ENCODE measurements at regions not wholly inside any gene's neighbourhood (a gene's known extent, or its start where the extent isn't known, plus 50 kb on each side); places are given as distances from the start of the nearest gene placed in this dataset.

DNA sequence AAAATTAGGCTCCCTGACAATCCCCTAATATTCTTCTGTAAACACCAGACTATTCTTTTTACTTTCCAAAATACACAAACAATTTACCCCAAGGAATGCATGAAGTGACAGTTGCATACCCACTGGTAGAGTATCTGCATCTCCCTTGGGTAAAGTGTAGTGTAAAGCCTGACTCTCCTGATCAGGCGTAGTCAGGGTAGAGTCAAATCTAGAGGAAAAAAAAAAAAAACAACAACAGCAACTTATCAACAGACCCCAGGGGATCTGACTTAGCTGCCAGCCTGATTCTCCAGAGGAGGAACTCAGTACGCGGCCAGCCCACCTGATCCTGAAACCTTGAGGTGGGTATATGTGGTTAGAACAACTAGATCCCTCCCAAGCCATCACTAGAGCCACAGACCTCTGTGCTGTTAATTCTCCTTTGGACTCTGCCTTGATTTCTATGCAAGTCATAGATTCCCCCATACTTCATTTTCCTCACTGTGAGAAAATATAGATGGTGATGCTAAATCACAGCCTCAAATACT is 61.0 kb downstream of the ZNF608 start:
- TF ChIP-seq RARB (CRISPR knock-in tag; IDR thresholded peaks at IDR 0.05) (no peak), PPARA (CRISPR knock-in tag; IDR thresholded peaks at IDR 0.05; ENCODE audit: borderline replicate concordance) (no peak), OSR1 (CRISPR knock-in tag; IDR thresholded peaks at IDR 0.05) (no peak), TOX (CRISPR knock-in tag; IDR thresholded peaks at IDR 0.05; ENCODE audit: borderline replicate concordance) (no peak), TCF4 (CRISPR knock-in tag; IDR thresholded peaks at IDR 0.05; ENCODE audit: borderline replicate concordance) (no peak), ZNF565 (CRISPR knock-in tag; conservative IDR thresholded peaks at IDR 0.05; ENCODE audit: low read depth) (no peak), BACH2 (CRISPR knock-in tag; IDR thresholded peaks at IDR 0.05; ENCODE audit: borderline replicate concordance) (no peak)
- TF ChIP-seq, protein P1, sequence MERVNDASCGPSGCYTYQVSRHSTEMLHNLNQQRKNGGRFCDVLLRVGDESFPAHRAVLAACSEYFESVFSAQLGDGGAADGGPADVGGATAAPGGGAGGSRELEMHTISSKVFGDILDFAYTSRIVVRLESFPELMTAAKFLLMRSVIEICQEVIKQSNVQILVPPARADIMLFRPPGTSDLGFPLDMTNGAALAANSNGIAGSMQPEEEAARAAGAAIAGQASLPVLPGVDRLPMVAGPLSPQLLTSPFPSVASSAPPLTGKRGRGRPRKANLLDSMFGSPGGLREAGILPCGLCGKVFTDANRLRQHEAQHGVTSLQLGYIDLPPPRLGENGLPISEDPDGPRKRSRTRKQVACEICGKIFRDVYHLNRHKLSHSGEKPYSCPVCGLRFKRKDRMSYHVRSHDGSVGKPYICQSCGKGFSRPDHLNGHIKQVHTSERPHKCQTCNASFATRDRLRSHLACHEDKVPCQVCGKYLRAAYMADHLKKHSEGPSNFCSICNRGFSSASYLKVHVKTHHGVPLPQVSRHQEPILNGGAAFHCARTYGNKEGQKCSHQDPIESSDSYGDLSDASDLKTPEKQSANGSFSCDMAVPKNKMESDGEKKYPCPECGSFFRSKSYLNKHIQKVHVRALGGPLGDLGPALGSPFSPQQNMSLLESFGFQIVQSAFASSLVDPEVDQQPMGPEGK (CRISPR knock-in tag; IDR thresholded peaks at IDR 0.05; ENCODE audit: borderline replicate concordance): no peak
- TF ChIP-seq, protein P2, sequence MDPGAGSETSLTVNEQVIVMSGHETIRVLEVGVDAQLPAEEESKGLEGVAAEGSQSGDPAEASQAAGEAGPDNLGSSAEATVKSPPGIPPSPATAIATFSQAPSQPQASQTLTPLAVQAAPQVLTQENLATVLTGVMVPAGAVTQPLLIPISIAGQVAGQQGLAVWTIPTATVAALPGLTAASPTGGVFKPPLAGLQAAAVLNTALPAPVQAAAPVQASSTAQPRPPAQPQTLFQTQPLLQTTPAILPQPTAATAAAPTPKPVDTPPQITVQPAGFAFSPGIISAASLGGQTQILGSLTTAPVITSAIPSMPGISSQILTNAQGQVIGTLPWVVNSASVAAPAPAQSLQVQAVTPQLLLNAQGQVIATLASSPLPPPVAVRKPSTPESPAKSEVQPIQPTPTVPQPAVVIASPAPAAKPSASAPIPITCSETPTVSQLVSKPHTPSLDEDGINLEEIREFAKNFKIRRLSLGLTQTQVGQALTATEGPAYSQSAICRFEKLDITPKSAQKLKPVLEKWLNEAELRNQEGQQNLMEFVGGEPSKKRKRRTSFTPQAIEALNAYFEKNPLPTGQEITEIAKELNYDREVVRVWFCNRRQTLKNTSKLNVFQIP (CRISPR knock-in tag; IDR thresholded peaks at IDR 0.05; ENCODE audit: borderline replicate concordance, low read depth): no peak
